Ovary (tissue), 7 donors: ENCODE measurements at regions not wholly inside any gene's neighbourhood (a gene's known extent, or its start where the extent isn't known, plus 50 kb on each side); places are given as distances from the start of the nearest gene placed in this dataset.

Experiments
- DNase-seq, 5 donors: peaks; one replicate each; pipeline ENCODE4 v3.0.0-alpha.2; 2019 to 2020
- H3K27ac ChIP-seq, 2 donors: fragments of 200-600 bp; one replicate each; pipeline versions ENCODE4 v1.5.1 to v1.8.0; 2019 to 2022
- H3K27me3 ChIP-seq: fragments of 200-600 bp; one replicate; pipeline ENCODE4 v1.8.0; 2022
- H3K36me3 ChIP-seq: fragments of 200-600 bp; sonication (generic); one replicate; pipeline ENCODE4 v1.5.1; 2019
- H3K4me1 ChIP-seq: one replicate; pipeline ENCODE4 v1.8.1; 2013; ENCODE audit warnings: mild to moderate bottlenecking, moderate library complexity; ENCODE audit not compliant: insufficient read depth
- H3K4me3 ChIP-seq: fragments of 200-600 bp; sonication (generic); one replicate; pipeline ENCODE4 v1.5.1; 2017
- H3K9me3 ChIP-seq, 2 donors: fragments of 200-600 bp in 1 of 2; sonication (generic) in 1 of 2; one replicate each; pipeline versions ENCODE4 v1.5.1 to v1.8.1; 2013 to 2019; ENCODE audit warnings: mild to moderate bottlenecking in 1 of 2, moderate library complexity in 1 of 2
- EP300 ChIP-seq: sonication (generic); formaldehyde crosslinking; IDR thresholded peaks from one replicate; pipeline ENCODE4 v1.6.1; 2017; ENCODE audit warnings: antibody characterized with exemption
- POLR2A ChIP-seq: fragments of 450-650 bp; IDR thresholded peaks from one replicate; pipeline ENCODE4 v1.6.1; 2017; ENCODE audit warnings: antibody characterized with exemption, mild to moderate bottlenecking, moderate library complexity
- WGBS, 3 donors: extraction: QIAGEN DNeasy Blood & Tissue Kit in 1 of 3; methylation state at CpG; one replicate each; pipeline versions ENCODE4 v1.1.5 to v1.1.7; 2013 to 2017; 5-methylcytosine and 5-hydroxymethylcytosine counted together
- intact Hi-C, 4 donors: fragments of 100-400 bp; cut with DNase I; formaldehyde crosslinking; loops; one replicate each; pipeline versions ENCODE4 v1.11.0 to v1.15.1; 2022 to 2023
- TF ChIP-seq, protein P1 (sequence below), 3 donors: fragments of 450-650 bp in 2 of 3; fragments of 200-600 bp in 1 of 3; IDR thresholded peaks; one replicate each; pipeline versions ENCODE4 v1.5.1 to v1.8.0; 2016 to 2022; ENCODE audit warnings: antibody characterized with exemption in 3 of 3, mild to moderate bottlenecking in 1 of 3
- donor health status: DM: no; HTN: no; CAD: no; lungs with moderate emphysema.
- donor health status: DM: no; HTN: no; CAD: no.
- donor health status: Bipolar disorder and iron deficiency.
- donor health status: DM: no; HTN: no; CAD: no.
- donor health status: DM: yes; HTN: yes; CAD: no.

DNA sequence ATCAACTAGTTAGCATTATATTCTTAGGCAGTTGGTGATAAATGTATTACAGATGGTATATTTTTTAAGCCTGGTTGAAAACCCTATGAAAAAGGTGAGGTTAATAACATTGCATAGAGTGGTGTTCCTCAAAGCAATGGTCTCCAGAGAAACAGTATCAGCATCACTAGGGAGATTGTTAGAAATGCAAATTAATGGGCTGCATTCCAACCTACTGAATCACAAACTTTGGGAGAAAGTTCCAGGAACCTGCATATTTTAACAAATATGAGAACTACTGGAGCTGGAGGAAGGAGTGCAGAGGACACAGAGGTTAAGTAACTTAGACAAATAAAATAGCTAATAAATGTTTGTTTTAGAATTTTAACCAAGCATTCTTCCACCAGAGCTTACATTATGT is 166.9 kb upstream of the PCDH10 start:
- TF ChIP-seq EP300 = no peak
- TF ChIP-seq, protein P1, sequence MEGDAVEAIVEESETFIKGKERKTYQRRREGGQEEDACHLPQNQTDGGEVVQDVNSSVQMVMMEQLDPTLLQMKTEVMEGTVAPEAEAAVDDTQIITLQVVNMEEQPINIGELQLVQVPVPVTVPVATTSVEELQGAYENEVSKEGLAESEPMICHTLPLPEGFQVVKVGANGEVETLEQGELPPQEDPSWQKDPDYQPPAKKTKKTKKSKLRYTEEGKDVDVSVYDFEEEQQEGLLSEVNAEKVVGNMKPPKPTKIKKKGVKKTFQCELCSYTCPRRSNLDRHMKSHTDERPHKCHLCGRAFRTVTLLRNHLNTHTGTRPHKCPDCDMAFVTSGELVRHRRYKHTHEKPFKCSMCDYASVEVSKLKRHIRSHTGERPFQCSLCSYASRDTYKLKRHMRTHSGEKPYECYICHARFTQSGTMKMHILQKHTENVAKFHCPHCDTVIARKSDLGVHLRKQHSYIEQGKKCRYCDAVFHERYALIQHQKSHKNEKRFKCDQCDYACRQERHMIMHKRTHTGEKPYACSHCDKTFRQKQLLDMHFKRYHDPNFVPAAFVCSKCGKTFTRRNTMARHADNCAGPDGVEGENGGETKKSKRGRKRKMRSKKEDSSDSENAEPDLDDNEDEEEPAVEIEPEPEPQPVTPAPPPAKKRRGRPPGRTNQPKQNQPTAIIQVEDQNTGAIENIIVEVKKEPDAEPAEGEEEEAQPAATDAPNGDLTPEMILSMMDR (IDR thresholded peaks at IDR 0.05) = no peak
- TF ChIP-seq POLR2A = no peak
- intact Hi-C loops = no loop called here
- no peaks in the 10 kb centered on the region for H3K9me3 ChIP-seq
- no peak overlapping the region for H3K27ac ChIP-seq
- no peaks in the 10 kb centered on the region for H3K36me3 ChIP-seq
- no peak for DNase-seq
- no peak overlapping the region for H3K4me3 ChIP-seq
- H3K4me1 ChIP-seq = no peaks in the 10 kb centered on the region
- no peaks in the 10 kb centered on the region for H3K27me3 ChIP-seq

- H3K4me1 ChIP-seq = no peaks in the 10 kb centered on the region
- H3K4me3 ChIP-seq = no peak overlapping the region
- no peak for TF ChIP-seq EP300
- TF ChIP-seq, protein P1 (IDR thresholded peaks at IDR 0.05) = no peak
- no peak for TF ChIP-seq POLR2A
- H3K9me3 ChIP-seq = no peaks in the 10 kb centered on the region
- no peak for DNase-seq
- no peaks in the 10 kb centered on the region for H3K27me3 ChIP-seq
- intact Hi-C loops = no loop called here
- no peak overlapping the region for H3K27ac ChIP-seq
- H3K36me3 ChIP-seq = no peaks in the 10 kb centered on the region
These were observed 158.0 kb upstream of the PCDH10 start for GRCh38 chr4:132991111-132991510.

DNA sequence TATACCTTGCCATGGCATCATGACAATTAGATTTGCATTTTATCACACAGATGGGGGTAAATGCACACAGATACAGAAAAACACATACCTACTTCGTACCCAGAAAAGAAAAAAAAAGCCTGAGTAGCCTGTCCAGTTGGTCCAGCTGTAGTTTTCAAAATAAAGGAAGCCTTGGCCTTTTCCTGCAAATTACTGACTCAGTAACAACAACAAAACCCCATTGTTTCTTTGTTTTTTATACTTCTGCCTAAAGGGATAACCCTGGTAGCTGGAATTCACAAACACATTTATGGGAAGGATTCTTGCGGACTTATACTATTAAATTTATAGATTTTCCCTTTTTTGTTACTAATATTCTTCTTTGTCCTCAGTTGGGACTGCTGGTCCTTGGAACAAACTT is 156.4 kb upstream of the PCDH10 start:
- H3K27ac ChIP-seq = no peak overlapping the region
- intact Hi-C loops = no loop called here
- TF ChIP-seq EP300 (no peak), POLR2A (no peak)
- TF ChIP-seq, protein P1 (IDR thresholded peaks at IDR 0.05) = no peak
- no peaks in the 10 kb centered on the region for H3K27me3 ChIP-seq
- no peak for DNase-seq
- H3K36me3 ChIP-seq = no peaks in the 10 kb centered on the region
- no peaks in the 10 kb centered on the region for H3K4me1 ChIP-seq
- no peak overlapping the region for H3K4me3 ChIP-seq
- WGBS, 3 donors = 3 to 26% (median 15%) methylated on average over 2 of the region's 2 CpGs
- H3K9me3 ChIP-seq = no peaks in the 10 kb centered on the region

- no peaks in the 10 kb centered on the region for H3K27me3 ChIP-seq
- H3K4me1 ChIP-seq = no peaks in the 10 kb centered on the region
- intact Hi-C loops = no loop called here
- no peak for DNase-seq
- no peak overlapping the region for H3K27ac ChIP-seq
- 95 to 97% (median 96%) methylated on average over 2 of the region's 2 CpGs for WGBS, 3 donors
- H3K9me3 ChIP-seq = no peaks in the 10 kb centered on the region
- TF ChIP-seq, protein P1 (IDR thresholded peaks at IDR 0.05) = no peak
- TF ChIP-seq POLR2A = no peak
- TF ChIP-seq EP300 = no peak
- no peaks in the 10 kb centered on the region for H3K36me3 ChIP-seq
- no peak overlapping the region for H3K4me3 ChIP-seq
These were observed 150.4 kb upstream of the PCDH10 start for GRCh38 chr4:132998585-132999230.
